Brain pericyte (primary cell): ENCODE measurements at regions not wholly inside any gene's neighbourhood (a gene's known extent, or its start where the extent isn't known, plus 50 kb on each side); places are given as distances from the start of the nearest gene placed in this dataset.

Source experiments
- DNase-seq: peaks from one replicate; pipeline ENCODE4 v3.0.0-alpha.2; 2012; ENCODE audit warnings: low read depth, low spot score

DNA sequence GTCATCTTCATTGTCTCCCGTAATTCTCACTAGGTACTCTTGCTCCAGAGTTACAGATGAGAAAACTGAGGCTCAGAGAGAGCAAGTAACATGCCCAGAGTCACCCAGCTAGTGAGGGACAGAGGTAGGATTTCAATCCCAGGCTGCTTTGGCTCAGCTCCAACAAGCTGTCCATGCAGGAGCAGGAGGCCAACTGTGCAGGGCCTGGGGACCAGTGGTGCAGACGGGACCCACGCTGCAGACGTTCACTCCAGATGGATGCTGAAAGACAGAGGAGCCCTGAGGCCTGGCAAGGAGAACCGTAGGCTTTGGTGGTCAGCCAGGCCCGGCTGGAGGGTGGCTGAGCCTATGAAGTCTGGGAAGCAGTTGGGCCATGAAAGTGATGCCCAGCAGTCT, 102.6 kb downstream of the MCFD2 start:
- DNase-seq: no peak
